K562 (cell line): ENCODE measurements at regions not wholly inside any gene's neighbourhood (a gene's known extent, or its start where the extent isn't known, plus 50 kb on each side); places are given as distances from the start of the nearest gene placed in this dataset.

Experiments
- ATAC-seq: fragments of 200-7000 bp; cut with Tn5 transposase; 3 replicates; pipeline ENCODE4 v1.9.1; 2020; ENCODE audit warnings: moderate library complexity
- BruUV-seq: library from RNA; stranded (reverse); fragments of 400-500 nt; replicated peaks from 2 replicates; lab custom pipeline; 2021; lab: Mats Ljungman, UMichigan
- CTCF ChIA-PET: fragments of 300-600 bp; formaldehyde crosslinking; extraction: SDS; loops from one replicate; lab custom pipeline; 2021; ENCODE audit warnings: low intra/inter-chr PET ratio; lab: Yijun Ruan, JAX
- POLR2A ChIA-PET: fragments of 300-600, 350-650 bp; sonication (Branson Sonifier 250); formaldehyde crosslinking; extraction: SDS; loops from one replicate; lab custom pipeline; 2021; ENCODE audit warnings: antibody characterized with exemption, inconsistent platforms; lab: Yijun Ruan, JAX
- DNase-seq, 4 experiments: peaks; one replicate each; pipeline versions ENCODE4 v3.0.0 to v3.0.0-alpha.2; 2011 to 2018; ENCODE audit warnings: low spot score in 3 of 4, mixed read lengths in 3 of 4; ENCODE audit errors: extremely low read depth in 1 of 4
- FAIRE-seq: peaks from 2 replicates; lab custom pipeline; 2011; peaks lifted over from hg19 to GRCh38; lab: Jason Lieb, UNC
- H2AFZ ChIP-seq: 2 replicates; pipeline ENCODE4 v1.6.0; 2011; ENCODE audit warnings: low read depth, low read length, control low read depth, inconsistent platforms
- H3K27ac ChIP-seq: fragments of 200-600 bp; 3 replicates; pipeline ENCODE4 v1.8.0; 2011; ENCODE audit warnings: low read depth, mild to moderate bottlenecking, control low read depth, inconsistent platforms, low read length, moderate library complexity, mixed read lengths; ENCODE audit errors: extremely low read depth
- H3K27me3 ChIP-seq, 2 experiments: fragments of 300-600 bp in 1 of 2; 2 replicates in 1 of 2; 3 replicates in 1 of 2; pipeline versions ENCODE4 v1.6.0 to v1.8.0; 2011; ENCODE audit warnings: inconsistent platforms in 2 of 2, low read length in 2 of 2, mild to moderate bottlenecking in 1 of 2, mixed read lengths in 1 of 2, moderate library complexity in 1 of 2; ENCODE audit not compliant: control insufficient read depth in 2 of 2, insufficient read depth in 2 of 2
- H3K36me3 ChIP-seq: fragments of 300-600 bp; 3 replicates; pipeline ENCODE4 v1.8.0; 2011; ENCODE audit warnings: mild to moderate bottlenecking, low read length, inconsistent platforms; ENCODE audit not compliant: control insufficient read depth, insufficient read depth
- H3K4me1 ChIP-seq, 2 experiments: fragments of 200-600 bp in 1 of 2; replicated peaks in 1 of 2; 2 replicates in 1 of 2; 3 replicates in 1 of 2; pipeline versions ENCODE4 v1.5.1 to v1.8.0; 2011; ENCODE audit warnings: inconsistent platforms in 2 of 2, low read length in 2 of 2, mild to moderate bottlenecking in 1 of 2, mixed read lengths in 1 of 2, moderate library complexity in 1 of 2; ENCODE audit not compliant: control insufficient read depth in 2 of 2, insufficient read depth in 2 of 2
- H3K4me2 ChIP-seq: 2 replicates; pipeline ENCODE4 v1.6.1; 2011; ENCODE audit warnings: low read length, control low read depth, inconsistent platforms, mixed read lengths; ENCODE audit not compliant: insufficient read depth
- H3K4me3 ChIP-seq: fragments of 200-600 bp; sonication (generic), shearing (Covaris generic); 2 replicates; pipeline ENCODE4 v1.5.1; 2016; ENCODE audit warnings: control low read depth, inconsistent platforms
- H3K79me2 ChIP-seq: fragments of 200-600 bp; 3 replicates; pipeline ENCODE4 v1.8.0; 2011; ENCODE audit warnings: low read length, inconsistent platforms; ENCODE audit not compliant: control insufficient read depth, insufficient read depth
- H3K9ac ChIP-seq, 2 experiments: 2 replicates each; pipeline versions ENCODE4 v1.6.0 to v1.6.1; 2011; ENCODE audit warnings: low read depth in 2 of 2, low read length in 2 of 2, control low read depth in 1 of 2, inconsistent platforms in 1 of 2, mild to moderate bottlenecking in 1 of 2, mixed read lengths in 1 of 2; ENCODE audit not compliant: insufficient read depth in 1 of 2
- H3K9me1 ChIP-seq: one replicate; pipeline ENCODE4 v1.6.0; 2011; ENCODE audit warnings: inconsistent platforms, mild to moderate bottlenecking, low read length, moderate library complexity; ENCODE audit not compliant: control insufficient read depth, insufficient read depth
- H3K9me3 ChIP-seq: replicated peaks from 2 replicates; pipeline ENCODE4 v1.5.1; 2011; ENCODE audit warnings: low read depth, low read length, inconsistent platforms; ENCODE audit not compliant: control insufficient read depth, insufficient read depth
- H4K20me1 ChIP-seq: replicated peaks from 2 replicates; pipeline ENCODE4 v1.6.1; 2011; ENCODE audit warnings: low read length, inconsistent platforms, mixed read lengths; ENCODE audit not compliant: control insufficient read depth, insufficient read depth
- CREB5 ChIP-seq: fragments of 250-450 bp; sonication (Bioruptor Pico); IDR thresholded peaks from 2 replicates; pipeline ENCODE4 v1.5.0; 2020; ENCODE audit warnings: mild to moderate bottlenecking
- HDGF ChIP-seq: fragments of 450-650 bp; IDR thresholded peaks from 2 replicates; pipeline ENCODE4 v1.6.1; 2016
- HNRNPLL ChIP-seq: fragments of 200-400 bp; formaldehyde crosslinking; IDR thresholded peaks from 2 replicates; pipeline ENCODE4 v1.6.1; 2017; ENCODE audit warnings: low read length, low read depth, mild to moderate bottlenecking; ENCODE audit not compliant: poor library complexity, severe bottlenecking
- NFATC3 ChIP-seq: fragments of 450-650 bp; IDR thresholded peaks from 2 replicates; pipeline ENCODE4 v1.6.1; 2017; ENCODE audit warnings: mild to moderate bottlenecking
- NRF1 ChIP-seq, 2 experiments: fragments of 450-650 bp; IDR thresholded peaks in 1 of 2; conservative IDR thresholded peaks in 1 of 2; 2 replicates each; pipeline ENCODE4 v1.6.1; 2014; ENCODE audit warnings: mild to moderate bottlenecking in 2 of 2
- RBM15 ChIP-seq: fragments of 200-400 bp; formaldehyde crosslinking; IDR thresholded peaks from 2 replicates; pipeline ENCODE4 v1.6.1; 2018; ENCODE audit warnings: mild to moderate bottlenecking, low read length, moderate library complexity; ENCODE audit not compliant: insufficient read depth
- SAP30 ChIP-seq: fragments of 200-600 bp; sonication (generic); IDR thresholded peaks from 2 replicates; pipeline ENCODE4 v1.6.1; 2012; ENCODE audit warnings: borderline replicate concordance, low read depth, mild to moderate bottlenecking, moderate library complexity, low read length, control low read depth, inconsistent platforms; ENCODE audit not compliant: insufficient read depth, poor library complexity, severe bottlenecking
- ZFX ChIP-seq: sonication (generic); formaldehyde crosslinking; IDR thresholded peaks from 2 replicates; pipeline ENCODE4 v1.8.0; 2022; ENCODE audit warnings: mild to moderate bottlenecking, missing genetic modification reagents, moderate library complexity
- ZNF133 ChIP-seq: fragments of 250-450 bp; sonication (Bioruptor Pico); IDR thresholded peaks from 2 replicates; pipeline ENCODE4 v1.4.0; 2020; ENCODE audit warnings: mild to moderate bottlenecking
- ZNF507 ChIP-seq: conservative IDR thresholded peaks from 2 replicates; pipeline ENCODE4 v1.6.1; 2017; ENCODE audit warnings: missing genetic modification characterization, missing compliant biosample characterization
- WGBS: fragments of 100-300 bp; shearing (Covaris generic); methylation state at CpG from one replicate; pipeline ENCODE4 v1.1.6; 2016; ENCODE audit warnings: low coverage, mixed read lengths; ENCODE audit not compliant: insufficient coverage; ENCODE audit errors: missing lambda C conversion rate; 5-methylcytosine and 5-hydroxymethylcytosine counted together
- in situ Hi-C: fragments of 300-500 bp; cut with MboI; formaldehyde crosslinking; loops from 4 replicates; pipeline ENCODE4 v1.15.0; 2018; ENCODE audit warnings: inconsistent platforms, mixed read lengths
- intact Hi-C: fragments of 100-400 bp; cut with micrococcal nuclease; formaldehyde crosslinking; loops from 2 replicates; pipeline ENCODE4 v1.14.2; 2022
- TF ChIP-seq, protein P1 (sequence below), 3 experiments: fragments of 200-800 bp in 1 of 3; sonication (Bioruptor generic) in 1 of 3; sonication (generic) in 1 of 3; formaldehyde crosslinking in 1 of 3; IDR thresholded peaks; 2 replicates each; pipeline versions ENCODE4 v1.6.1 to v1.8.0; 2016 to 2022; ENCODE audit warnings: mild to moderate bottlenecking in 2 of 3, missing compliant biosample characterization in 2 of 3, missing genetic modification characterization in 2 of 3, missing genetic modification reagents in 1 of 3

DNA sequence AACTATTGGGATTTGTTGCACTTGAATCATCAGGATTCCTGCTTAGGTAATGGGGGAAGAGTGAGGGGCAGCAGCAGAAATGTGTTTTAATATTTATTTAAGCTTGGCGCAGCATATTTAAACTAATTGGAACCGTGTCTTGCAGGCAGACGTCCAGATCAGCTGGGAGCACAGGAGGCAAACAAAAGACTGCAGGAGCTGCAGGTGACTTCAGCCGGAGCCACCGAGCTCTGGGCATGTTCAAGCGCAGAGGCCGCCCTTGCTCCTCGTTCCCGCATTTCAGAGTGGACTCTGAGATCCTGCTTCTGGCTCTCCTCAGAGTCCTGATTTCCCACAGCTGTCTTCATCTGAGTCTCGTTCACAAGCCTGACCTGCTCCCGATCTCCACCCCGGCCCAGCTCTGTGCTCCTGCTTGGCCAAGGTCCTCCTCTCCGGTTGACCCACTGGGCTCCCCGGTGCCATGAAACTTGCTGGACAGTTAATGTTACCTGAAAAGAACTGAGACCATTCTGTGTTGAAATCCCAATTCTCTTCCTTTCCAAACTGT, 475.5 kb downstream of the SOX11 start:
- no peaks in the 10 kb centered on the region for H3K9me1 ChIP-seq
- ChIA-PET CTCF (no interaction called here), POLR2A (no interaction called here)
- H3K27me3 ChIP-seq, result no peaks in the 10 kb centered on the region
- FAIRE-seq, result no peak
- no peaks in the 10 kb centered on the region for H3K79me2 ChIP-seq
- no peak overlapping the region for H3K4me2 ChIP-seq
- no peak overlapping the region for H2AFZ ChIP-seq
- in situ Hi-C loops (no loop called here), intact Hi-C loops (no loop called here)
- no peaks in the 10 kb centered on the region for H3K4me1 ChIP-seq
- no peak for ATAC-seq
- no peak overlapping the region for H3K9ac ChIP-seq
- no peak overlapping the region for H3K4me3 ChIP-seq
- DNase-seq, result no peak
- no peaks in the 10 kb centered on the region for H3K36me3 ChIP-seq
- H3K27ac ChIP-seq, result no peak overlapping the region
- no TSS peak for BruUV-seq
- H3K9me3 ChIP-seq, result no peaks in the 10 kb centered on the region
- TF ChIP-seq RBM15 (no peak), SAP30 (no peak), CREB5 (CRISPR knock-in tag) (no peak), ZNF133 (no peak), ZFX (CRISPR knock-in tag) (no peak), NRF1 (conservative IDR thresholded peaks at IDR 0.05 in 1 of 2, IDR thresholded peaks at IDR 0.05 in 1 of 2) (no peak), HNRNPLL (no peak), NFATC3 (no peak), ZNF507 (tag) (no peak), HDGF (no peak)
- TF ChIP-seq, protein P1, sequence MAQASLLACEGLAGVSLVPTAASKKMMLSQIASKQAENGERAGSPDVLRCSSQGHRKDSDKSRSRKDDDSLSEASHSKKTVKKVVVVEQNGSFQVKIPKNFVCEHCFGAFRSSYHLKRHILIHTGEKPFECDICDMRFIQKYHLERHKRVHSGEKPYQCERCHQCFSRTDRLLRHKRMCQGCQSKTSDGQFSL (CRISPR knock-in tag; IDR thresholded peaks at IDR 0.05), result no peak
- TF ChIP-seq, protein P1 (tag; IDR thresholded peaks at IDR 0.05), result no peak
- TF ChIP-seq, all 486 proteins: peak for 0
- H4K20me1 ChIP-seq, result no peaks in the 10 kb centered on the region
- 3% methylated on average over 14 of the region's 14 CpGs for WGBS
